DOHH2 (cell line): ENCODE measurements at regions not wholly inside any gene's neighbourhood (a gene's known extent, or its start where the extent isn't known, plus 50 kb on each side); places are given as distances from the start of the nearest gene placed in this dataset.
"Not testable (repeated sequence)": the region's sequence is repeated elsewhere in the genome, so short reads cannot be mapped to it uniquely, and the experiment has no call there.

Source experiments
- CTCF ChIP-seq: fragments of 200-600 bp; sonication (generic); IDR thresholded peaks from one replicate; pipeline ENCODE4 v1.5.1; 2014; ENCODE audit warnings: antibody characterized with exemption, mild to moderate bottlenecking, low read depth, low read length; ENCODE audit not compliant: poor library complexity, severe bottlenecking
- EZH2phosphoT487 ChIP-seq: fragments of 200-600 bp; sonication (generic); IDR thresholded peaks from 2 replicates; pipeline ENCODE4 v1.6.1; 2017; ENCODE audit warnings: borderline replicate concordance, mild to moderate bottlenecking, antibody characterized with exemption, low read length, moderate library complexity, mixed read lengths

DNA sequence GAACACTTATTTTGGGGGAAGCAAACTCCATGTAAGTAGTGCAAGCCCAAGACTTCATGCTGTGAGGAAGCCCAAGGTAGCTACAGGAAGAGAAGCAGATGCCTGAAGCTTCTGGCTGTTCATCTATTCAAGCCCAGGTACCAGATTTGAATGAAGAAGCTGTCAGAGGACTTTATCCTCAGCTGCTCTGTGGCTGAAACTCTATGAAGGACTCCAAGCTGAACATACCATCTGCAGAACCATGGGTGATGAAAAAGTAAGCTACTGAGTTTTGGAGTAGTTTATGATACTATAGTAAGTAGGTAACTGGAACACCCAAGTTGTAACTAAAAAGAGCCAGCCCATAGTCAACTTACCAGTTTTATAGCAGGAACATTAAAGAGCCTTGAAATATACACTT is 211.6 kb upstream of the TMEM229A start:
- not testable (repeated sequence) for TF ChIP-seq CTCF, EZH2phosphoT487
